Kidney epithelial cell (primary cell): ENCODE measurements at regions not wholly inside any gene's neighbourhood (a gene's known extent, or its start where the extent isn't known, plus 50 kb on each side); places are given as distances from the start of the nearest gene placed in this dataset.
"Not testable (repeated sequence)": the region's sequence is repeated elsewhere in the genome, so short reads cannot be mapped to it uniquely, and the experiment has no call there.

Experiments used
- DNase-seq: peaks from one replicate; pipeline ENCODE4 v3.0.0-alpha.2; 2010; ENCODE audit warnings: low read depth
- H3K27me3 ChIP-seq: 2 replicates; pipeline ENCODE4 v1.6.0; 2011; ENCODE audit warnings: low read length; ENCODE audit not compliant: control insufficient read depth, insufficient read depth
- H3K36me3 ChIP-seq: 2 replicates; pipeline ENCODE4 v1.5.1; 2011; ENCODE audit warnings: low read length; ENCODE audit not compliant: control insufficient read depth, insufficient read depth
- H3K4me3 ChIP-seq: 2 replicates; pipeline ENCODE4 v1.5.1; 2011; ENCODE audit warnings: low read depth, mild to moderate bottlenecking, control low read depth, low read length
- CTCF ChIP-seq: IDR thresholded peaks from 2 replicates; pipeline ENCODE4 v1.5.1; 2011; ENCODE audit warnings: mild to moderate bottlenecking, moderate library complexity, low read length, control low read depth, inconsistent platforms; ENCODE audit not compliant: insufficient read depth, poor library complexity, severe bottlenecking

GRCh38 chr2:186379052-186379451, 107.0 kb upstream of the ZC3H15 start:
- H3K36me3 ChIP-seq: no peaks in the 10 kb centered on the region
- H3K27me3 ChIP-seq: no peaks in the 10 kb centered on the region
- no peak for DNase-seq
- no peak overlapping the region for H3K4me3 ChIP-seq
- TF ChIP-seq CTCF: no peak

GRCh38 chr2:186380805-186381204, 105.3 kb upstream of the ZC3H15 start:
- no peak for TF ChIP-seq CTCF
- no peak for DNase-seq

GRCh38 chr2:186381573-186381972, 104.5 kb upstream of the ZC3H15 start:
- no peaks in the 10 kb centered on the region for H3K27me3 ChIP-seq
- TF ChIP-seq CTCF: no peak
- no peak for DNase-seq
- no peak overlapping the region for H3K4me3 ChIP-seq
- H3K36me3 ChIP-seq: no peaks in the 10 kb centered on the region

More at GRCh38 chr2:186380805-186381204, 105.3 kb upstream of the ZC3H15 start:
- no peaks in the 10 kb centered on the region for H3K36me3 ChIP-seq
- H3K27me3 ChIP-seq: no peaks in the 10 kb centered on the region
- H3K4me3 ChIP-seq: no peak overlapping the region

- H3K36me3 ChIP-seq: no peaks in the 10 kb centered on the region
- no peak overlapping the region for H3K4me3 ChIP-seq
- no peak for DNase-seq
- no peaks in the 10 kb centered on the region for H3K27me3 ChIP-seq
- TF ChIP-seq CTCF: no peak
Measured at GRCh38 chr2:186382932-186383331, 103.1 kb upstream of the ZC3H15 start.

- Histone ChIP-seq H3K27me3 (no peaks in the 10 kb centered on the region), H3K36me3 (no peaks in the 10 kb centered on the region), H3K4me3 (no peak overlapping the region)
- TF ChIP-seq CTCF: no peak
- no peak for DNase-seq
Measured at GRCh38 chr2:186384226-186384625, 101.8 kb upstream of the ZC3H15 start.

GRCh38 chr2:186385638-186386201, 100.3 kb upstream of the ZC3H15 start:
- not testable (repeated sequence) for H3K36me3 ChIP-seq, H3K4me3 ChIP-seq, DNase-seq, H3K27me3 ChIP-seq
